Transverse colon (tissue), 3 donors: ENCODE measurements at regions not wholly inside any gene's neighbourhood (a gene's known extent, or its start where the extent isn't known, plus 50 kb on each side); places are given as distances from the start of the nearest gene placed in this dataset.

Experiments
- POLR2A ChIP-seq: fragments of 450-650 bp; IDR thresholded peaks from one replicate; pipeline ENCODE4 v1.6.1; 2016; ENCODE audit warnings: antibody characterized with exemption, mild to moderate bottlenecking, moderate library complexity
- POLR2AphosphoS5 ChIP-seq, 3 donors: sonication (generic); formaldehyde crosslinking; IDR thresholded peaks; one replicate each; pipeline ENCODE4 v1.6.1; 2016; ENCODE audit warnings: antibody characterized with exemption in 3 of 3

GRCh38 chr12:60259225-60259624 lies 663.4 kb downstream of the SLC16A7 start:
- TF ChIP-seq POLR2A (no peak), POLR2AphosphoS5 (IDR thresholded peaks at IDR 0.05) (no peak)
